ENCODE measurements at regions not wholly inside any gene's neighbourhood (a gene's known extent, or its start where the extent isn't known, plus 50 kb on each side); places are given as distances from the start of the nearest gene placed in this dataset.
"Not testable (repeated sequence)": the region's sequence is repeated elsewhere in the genome, so short reads cannot be mapped to it uniquely, and the experiment has no call there.

GRCh38 chr5:42875211-42875610, 63.5 kb upstream of the SELENOP start:
- ChIA-PET CTCF (interaction anchor here (1.0 kb wide), 1 partner anchor 14 kb away, joined by 4 read pairs; no protein-coding TSS in a partner anchor), POLR2A (no interaction called here)
- TF ChIP-seq, protein P1, sequence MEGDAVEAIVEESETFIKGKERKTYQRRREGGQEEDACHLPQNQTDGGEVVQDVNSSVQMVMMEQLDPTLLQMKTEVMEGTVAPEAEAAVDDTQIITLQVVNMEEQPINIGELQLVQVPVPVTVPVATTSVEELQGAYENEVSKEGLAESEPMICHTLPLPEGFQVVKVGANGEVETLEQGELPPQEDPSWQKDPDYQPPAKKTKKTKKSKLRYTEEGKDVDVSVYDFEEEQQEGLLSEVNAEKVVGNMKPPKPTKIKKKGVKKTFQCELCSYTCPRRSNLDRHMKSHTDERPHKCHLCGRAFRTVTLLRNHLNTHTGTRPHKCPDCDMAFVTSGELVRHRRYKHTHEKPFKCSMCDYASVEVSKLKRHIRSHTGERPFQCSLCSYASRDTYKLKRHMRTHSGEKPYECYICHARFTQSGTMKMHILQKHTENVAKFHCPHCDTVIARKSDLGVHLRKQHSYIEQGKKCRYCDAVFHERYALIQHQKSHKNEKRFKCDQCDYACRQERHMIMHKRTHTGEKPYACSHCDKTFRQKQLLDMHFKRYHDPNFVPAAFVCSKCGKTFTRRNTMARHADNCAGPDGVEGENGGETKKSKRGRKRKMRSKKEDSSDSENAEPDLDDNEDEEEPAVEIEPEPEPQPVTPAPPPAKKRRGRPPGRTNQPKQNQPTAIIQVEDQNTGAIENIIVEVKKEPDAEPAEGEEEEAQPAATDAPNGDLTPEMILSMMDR (IDR thresholded peaks at IDR 0.05), result no peak
- H3K27ac Mint-ChIP-seq, result no peak overlapping the region
- H3K27me3 Mint-ChIP-seq, result peaks cover 3% of the 10 kb centered on the region
- H3K36me3 Mint-ChIP-seq (ENCODE audit: low read depth), result no peaks in the 10 kb centered on the region
- H3K9me3 Mint-ChIP-seq, result no peaks in the 10 kb centered on the region
- DNase-seq (no peak), ATAC-seq (no peak)
- H3K4me1 Mint-ChIP-seq (ENCODE audit: low read depth), result peaks cover 4% of the 10 kb centered on the region
- H3K4me3 Mint-ChIP-seq, result no peak overlapping the region
- intact Hi-C loops (cut with micrococcal nuclease), result no loop called here

DNA sequence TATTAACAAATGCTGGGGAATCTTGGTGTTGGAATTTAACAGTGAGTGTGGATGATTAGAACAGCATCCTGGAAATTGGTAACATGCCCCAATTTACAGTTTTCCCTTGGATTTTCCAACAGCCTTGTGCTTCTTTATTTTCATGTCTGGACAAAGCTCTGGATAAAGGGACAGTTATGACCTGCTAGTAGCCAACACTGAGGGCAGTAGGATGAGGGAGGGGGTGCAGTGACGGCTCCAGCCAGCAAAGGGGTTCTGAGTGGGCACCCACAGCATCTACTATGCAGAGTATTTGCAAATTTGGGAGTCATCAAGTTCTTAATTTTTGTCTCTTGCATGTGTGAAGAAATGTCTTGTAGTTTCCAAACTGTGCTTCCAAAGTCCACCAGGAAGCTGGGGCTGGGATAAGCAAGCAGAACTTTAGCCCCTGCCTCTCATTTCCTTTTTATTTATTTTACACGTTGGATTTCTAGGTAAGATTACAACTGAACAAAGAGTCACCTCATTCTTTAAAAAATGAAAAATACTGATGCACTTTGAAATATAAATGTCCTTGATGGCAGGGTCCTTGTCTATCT, 63.0 kb upstream of the SELENOP start:
- Mint-ChIP-seq H3K4me3 (no peak overlapping the region), H3K27me3 (peaks cover 3% of the 10 kb centered on the region), H3K9me3 (peaks cover under 1% of the 10 kb centered on the region), H3K4me1 (ENCODE audit: low read depth) (peaks cover 4% of the 10 kb centered on the region), H3K36me3 (ENCODE audit: low read depth) (no peaks in the 10 kb centered on the region), H3K27ac (no peak overlapping the region)
- intact Hi-C loops (cut with micrococcal nuclease), result no loop called here
- CTCF ChIA-PET, result interaction anchor here (1.0 kb wide), 1 partner anchor 15 kb away, joined by 4 read pairs; no protein-coding TSS in a partner anchor
- TF ChIP-seq, protein P1 (IDR thresholded peaks at IDR 0.05), result no peak
- no peak for DNase-seq
- no peak for ATAC-seq
- POLR2A ChIA-PET, result no interaction called here

DNA sequence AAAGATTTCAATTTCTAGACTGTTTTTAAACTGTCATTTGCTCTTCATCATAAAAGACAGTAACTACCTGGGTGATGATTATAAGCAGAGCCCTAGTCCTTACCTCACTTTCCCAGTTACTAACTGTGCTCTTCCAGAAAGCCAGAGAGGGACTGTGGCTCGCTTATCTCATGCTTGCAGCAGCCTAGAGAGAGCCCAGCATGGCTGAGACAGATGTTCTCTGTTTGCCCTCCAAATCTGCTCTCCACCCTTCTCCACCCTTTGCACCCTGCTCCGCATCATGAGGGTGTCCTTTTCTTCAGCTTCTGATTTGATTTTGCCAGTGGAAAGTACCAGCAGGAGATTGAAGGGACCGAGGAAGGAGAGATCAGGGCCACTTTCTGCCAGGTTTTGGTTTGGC, 61.2 kb upstream of the SELENOP start:
- ATAC-seq (no peak), DNase-seq (no peak)
- Mint-ChIP-seq H3K27me3 (peaks cover 3% of the 10 kb centered on the region), H3K9me3 (peaks cover 7% of the 10 kb centered on the region), H3K27ac (no peak overlapping the region), H3K36me3 (ENCODE audit: low read depth) (no peaks in the 10 kb centered on the region), H3K4me3 (no peak overlapping the region), H3K4me1 (ENCODE audit: low read depth) (peaks cover 4% of the 10 kb centered on the region)
- ChIA-PET POLR2A (no interaction called here), CTCF (no interaction called here)
- TF ChIP-seq, protein P1 (IDR thresholded peaks at IDR 0.05), result no peak
- intact Hi-C loops (cut with micrococcal nuclease), result no loop called here

DNA sequence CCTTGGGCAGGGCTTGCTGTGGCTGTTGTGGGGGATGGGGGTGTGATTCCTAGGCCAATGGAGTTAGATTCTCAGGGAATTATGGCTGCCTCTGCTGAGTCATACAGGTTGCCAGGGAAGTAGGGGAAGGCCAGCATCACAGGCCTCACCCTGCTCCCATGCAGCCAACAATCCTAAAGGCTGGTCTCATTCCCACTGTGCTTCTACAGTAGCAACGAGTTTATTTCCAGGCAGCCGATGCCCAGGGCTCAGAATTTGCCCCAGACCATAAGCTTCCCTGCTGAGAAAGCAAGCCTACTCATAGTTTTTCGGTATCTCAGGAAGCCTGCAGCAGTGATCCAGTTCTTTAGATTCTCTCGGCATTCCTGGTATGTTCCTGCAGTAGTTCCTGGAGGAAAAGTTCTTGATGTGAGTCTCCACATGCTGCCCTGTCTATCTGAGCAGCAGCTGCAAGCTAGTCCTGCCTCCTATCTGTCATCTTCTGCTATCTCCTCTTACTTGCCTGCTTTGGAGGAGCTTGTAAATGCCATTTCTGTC, 59.3 kb upstream of the SELENOP start:
- DNase-seq, result no peak
- no peaks in the 10 kb centered on the region for H3K36me3 Mint-ChIP-seq (ENCODE audit: low read depth)
- no peak for ATAC-seq
- TF ChIP-seq, protein P1 (IDR thresholded peaks at IDR 0.05), result no peak
- intact Hi-C loops (cut with micrococcal nuclease), result no loop called here
- POLR2A ChIA-PET, result no interaction called here
- peaks cover 4% of the 10 kb centered on the region for H3K4me1 Mint-ChIP-seq (ENCODE audit: low read depth)
- H3K27ac Mint-ChIP-seq, result no peak overlapping the region
- no peak overlapping the region for H3K4me3 Mint-ChIP-seq
- peaks cover 3% of the 10 kb centered on the region for H3K27me3 Mint-ChIP-seq
- H3K9me3 Mint-ChIP-seq, result peaks cover 8% of the 10 kb centered on the region
- CTCF ChIA-PET, result interaction anchor here (1.7 to 1.9 kb wide), 2 partner anchors 13 to 19 kb away, joined by 4 to 6 read pairs; no protein-coding TSS in a partner anchor

DNA sequence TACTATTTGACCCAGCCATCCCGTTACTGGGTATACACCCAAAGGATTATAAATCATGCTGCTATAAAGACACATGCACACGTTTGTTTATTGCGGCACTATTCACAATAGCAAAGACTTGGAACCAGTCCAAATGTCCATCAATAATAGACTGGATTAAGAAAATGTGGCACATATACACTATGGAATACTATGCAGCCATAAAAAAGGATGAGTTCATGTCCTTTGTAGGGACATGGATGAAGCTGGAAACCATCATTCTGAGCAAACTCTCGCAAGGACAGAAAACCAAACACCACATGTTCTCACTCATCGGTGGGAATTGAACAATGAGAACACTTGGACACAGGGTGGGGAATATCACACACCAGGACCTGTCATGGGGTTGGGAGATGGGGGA, 56.7 kb upstream of the SELENOP start:
- CTCF ChIA-PET, H3K4me3 Mint-ChIP-seq, POLR2A ChIA-PET: not testable (repeated sequence)

GRCh38 chr5:42864749-42865148, 53.1 kb upstream of the SELENOP start:
- H3K4me3 Mint-ChIP-seq; H3K36me3 Mint-ChIP-seq (ENCODE audit: low read depth); POLR2A ChIA-PET; H3K4me1 Mint-ChIP-seq (ENCODE audit: low read depth); H3K27ac Mint-ChIP-seq; CTCF ChIA-PET; intact Hi-C loops (cut with micrococcal nuclease); DNase-seq; ATAC-seq: not testable (repeated sequence)
- H3K27me3 Mint-ChIP-seq, result peaks cover 34% of the 10 kb centered on the region
- peaks cover 12% of the 10 kb centered on the region for H3K9me3 Mint-ChIP-seq

More for the DNA sequence above, 56.7 kb upstream of the SELENOP start:
- DNase-seq; H3K4me1 Mint-ChIP-seq (ENCODE audit: low read depth); H3K27ac Mint-ChIP-seq; ATAC-seq; H3K36me3 Mint-ChIP-seq (ENCODE audit: low read depth); intact Hi-C loops (cut with micrococcal nuclease): not testable (repeated sequence)
- H3K9me3 Mint-ChIP-seq, result peaks cover 13% of the 10 kb centered on the region
- peaks cover 15% of the 10 kb centered on the region for H3K27me3 Mint-ChIP-seq
